Fibroblast of lung (primary cell): ENCODE measurements at regions not wholly inside any gene's neighbourhood (a gene's known extent, or its start where the extent isn't known, plus 50 kb on each side); places are given as distances from the start of the nearest gene placed in this dataset.

Experiments
- CTCF ChIP-seq, 2 donors: IDR thresholded peaks in 1 of 2; conservative IDR thresholded peaks in 1 of 2; 1 replicate in 1 of 2; 2 replicates in 1 of 2; pipeline ENCODE4 v1.5.1; 2011 to 2012; ENCODE audit warnings: low read length in 2 of 2, control low read depth in 1 of 2, inconsistent platforms in 1 of 2, low read depth in 1 of 2, mild to moderate bottlenecking in 1 of 2
- EZH2 ChIP-seq: IDR thresholded peaks from 2 replicates; pipeline ENCODE4 v1.5.1; 2012; ENCODE audit warnings: low read length, control low read depth, mild to moderate bottlenecking; ENCODE audit errors: missing control alignments

GRCh38 chr1:104235141-104235540 lies 485.4 kb downstream of the AMY1C start:
- TF ChIP-seq CTCF (conservative IDR thresholded peaks at IDR 0.05 in 1 of 2, IDR thresholded peaks at IDR 0.05 in 1 of 2; ENCODE audit: low read depth in 1 of 2, low read length in 2 of 2) (no peak), EZH2 (no peak)
